ENCODE measurements at regions not wholly inside any gene's neighbourhood (a gene's known extent, or its start where the extent isn't known, plus 50 kb on each side); places are given as distances from the start of the nearest gene placed in this dataset.

DNA sequence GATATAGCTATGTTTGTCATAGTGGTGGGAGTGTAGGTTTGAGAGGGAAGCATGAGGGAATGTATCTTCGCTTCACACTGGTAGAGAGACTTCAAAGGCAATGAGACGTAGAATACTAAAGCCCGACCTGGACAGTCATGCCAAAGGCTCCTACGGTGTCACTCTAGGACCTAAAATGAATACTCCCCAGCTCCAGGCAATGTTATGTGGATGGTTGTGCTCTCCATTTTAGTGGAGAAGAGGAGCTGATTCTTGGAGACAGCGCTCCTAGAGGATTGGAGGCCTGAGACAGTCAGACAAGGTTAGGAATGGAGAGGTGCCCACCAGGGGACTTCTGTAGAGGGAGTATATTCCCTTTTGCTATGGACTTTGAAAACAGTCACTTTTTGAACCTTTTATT lies 260.1 kb downstream of the MEX3B start:
- TF ChIP-seq, protein P1, sequence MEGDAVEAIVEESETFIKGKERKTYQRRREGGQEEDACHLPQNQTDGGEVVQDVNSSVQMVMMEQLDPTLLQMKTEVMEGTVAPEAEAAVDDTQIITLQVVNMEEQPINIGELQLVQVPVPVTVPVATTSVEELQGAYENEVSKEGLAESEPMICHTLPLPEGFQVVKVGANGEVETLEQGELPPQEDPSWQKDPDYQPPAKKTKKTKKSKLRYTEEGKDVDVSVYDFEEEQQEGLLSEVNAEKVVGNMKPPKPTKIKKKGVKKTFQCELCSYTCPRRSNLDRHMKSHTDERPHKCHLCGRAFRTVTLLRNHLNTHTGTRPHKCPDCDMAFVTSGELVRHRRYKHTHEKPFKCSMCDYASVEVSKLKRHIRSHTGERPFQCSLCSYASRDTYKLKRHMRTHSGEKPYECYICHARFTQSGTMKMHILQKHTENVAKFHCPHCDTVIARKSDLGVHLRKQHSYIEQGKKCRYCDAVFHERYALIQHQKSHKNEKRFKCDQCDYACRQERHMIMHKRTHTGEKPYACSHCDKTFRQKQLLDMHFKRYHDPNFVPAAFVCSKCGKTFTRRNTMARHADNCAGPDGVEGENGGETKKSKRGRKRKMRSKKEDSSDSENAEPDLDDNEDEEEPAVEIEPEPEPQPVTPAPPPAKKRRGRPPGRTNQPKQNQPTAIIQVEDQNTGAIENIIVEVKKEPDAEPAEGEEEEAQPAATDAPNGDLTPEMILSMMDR (conservative IDR thresholded peaks at IDR 0.05 in 1 of 2, IDR thresholded peaks at IDR 0.05 in 1 of 2; ENCODE audit: extremely low read depth in 1 of 2, insufficient read depth in 1 of 2, low read depth in 1 of 2, low read length in 2 of 2) = no peak
- no peak for TF ChIP-seq EZH2 (IDR thresholded peaks at IDR 0.05; ENCODE audit: borderline replicate concordance, low read length)
